HG02981 (cell line): ENCODE measurements at regions not wholly inside any gene's neighbourhood (a gene's known extent, or its start where the extent isn't known, plus 50 kb on each side); places are given as distances from the start of the nearest gene placed in this dataset.

Experiments
- ATAC-seq: cut with Tn5 transposase; IDR thresholded peaks from one replicate; pipeline ENCODE4 v1.9.1; 2021; ENCODE audit warnings: mild to moderate bottlenecking, moderate library complexity; ENCODE audit not compliant: unreplicated experiment

DNA sequence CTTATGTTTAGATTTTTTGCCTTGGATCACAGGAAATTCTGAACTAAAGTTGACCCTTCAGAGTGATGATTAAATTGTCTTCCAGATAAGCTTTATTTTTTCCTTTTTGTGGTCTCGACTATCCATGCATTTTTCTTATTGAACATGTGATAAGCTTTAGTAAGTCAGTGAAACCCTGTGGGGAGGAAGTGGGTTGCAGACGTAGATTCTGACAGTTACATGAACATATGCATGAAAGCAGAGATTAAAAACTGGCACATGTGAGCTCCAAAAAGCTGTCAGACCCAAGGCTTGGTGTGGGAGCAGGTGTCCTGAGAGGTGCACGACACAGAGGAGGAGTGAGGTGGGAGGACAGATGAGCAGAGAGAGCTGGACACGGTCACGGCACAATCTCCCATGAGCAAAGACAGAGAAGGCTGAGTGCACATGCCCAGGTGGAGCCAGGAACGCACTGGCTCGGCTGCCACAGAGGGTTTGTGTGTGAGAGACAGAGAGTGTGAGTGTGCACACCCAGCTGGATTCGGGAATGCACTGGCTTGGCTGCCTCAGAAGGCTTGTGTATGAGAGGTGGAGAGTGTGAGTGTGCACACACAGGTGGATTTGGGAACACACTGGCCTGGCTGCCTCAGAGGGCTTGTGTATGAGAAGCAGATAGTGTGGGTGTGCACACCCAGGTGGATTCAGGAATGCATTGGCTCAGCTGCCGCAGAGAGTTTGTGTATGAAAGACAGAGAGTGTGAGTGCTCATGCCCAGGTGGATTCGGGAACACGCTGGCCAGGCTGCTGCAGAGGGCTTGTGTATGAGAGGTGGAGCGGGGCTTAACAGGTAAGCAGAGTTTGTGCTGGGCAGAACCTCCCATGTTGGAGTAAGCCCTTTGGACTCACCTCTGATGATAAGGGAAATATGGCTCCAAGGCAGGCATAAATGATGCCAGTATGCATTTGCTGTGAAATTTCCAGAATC, 849.1 kb upstream of the SALL3 start:
- ATAC-seq = no peak

GRCh38 chr18:78133729-78134128, 845.9 kb upstream of the SALL3 start:
- no peak for ATAC-seq

- ATAC-seq = no peak
Observed at GRCh38 chr18:78136986-78137385, 842.6 kb upstream of the SALL3 start.

GRCh38 chr18:78138983-78139496, 840.6 kb upstream of the SALL3 start:
- ATAC-seq = no peak

DNA sequence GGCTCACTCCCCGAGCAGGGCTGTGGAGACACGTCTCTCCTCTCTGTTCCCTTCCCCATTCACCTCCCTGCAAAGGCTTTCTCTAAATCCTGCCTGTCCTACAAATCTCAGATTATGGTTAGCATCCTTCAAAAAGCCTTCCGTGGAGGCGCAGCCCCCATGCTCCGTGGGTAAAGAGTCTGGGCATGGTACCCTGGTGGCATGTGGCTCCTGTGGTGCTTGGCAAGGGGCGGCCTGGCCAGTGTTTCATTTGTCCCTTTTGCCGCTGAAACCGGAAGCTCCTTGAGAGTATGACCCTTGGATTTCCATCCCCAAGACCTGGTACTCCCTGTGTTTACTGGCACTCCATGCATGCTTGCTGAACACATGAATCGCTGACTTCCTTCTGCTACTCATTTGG, 839.3 kb upstream of the SALL3 start:
- ATAC-seq = no peak

DNA sequence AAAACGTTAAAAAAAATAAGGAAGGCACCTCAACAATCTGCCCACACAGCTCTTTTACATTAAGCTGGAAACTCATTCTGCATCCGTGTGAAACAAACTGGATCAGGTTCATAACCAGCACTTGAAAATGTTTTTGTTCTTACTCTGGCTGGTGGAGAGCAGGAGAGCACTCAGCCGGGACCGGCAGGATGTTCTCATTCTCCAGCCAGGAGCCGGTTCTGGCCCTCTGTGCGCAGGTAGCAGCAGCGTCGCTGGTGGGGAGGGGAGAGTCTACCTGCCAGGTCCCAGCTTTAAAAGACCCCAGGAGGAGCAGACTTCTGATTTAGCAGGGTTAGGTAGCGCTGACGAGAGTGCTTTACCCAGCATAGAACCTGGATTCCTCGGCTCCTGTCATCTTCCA, 834.9 kb upstream of the SALL3 start:
- no peak for ATAC-seq

GRCh38 chr18:78145096-78145495, 834.5 kb upstream of the SALL3 start:
- no peak for ATAC-seq

DNA sequence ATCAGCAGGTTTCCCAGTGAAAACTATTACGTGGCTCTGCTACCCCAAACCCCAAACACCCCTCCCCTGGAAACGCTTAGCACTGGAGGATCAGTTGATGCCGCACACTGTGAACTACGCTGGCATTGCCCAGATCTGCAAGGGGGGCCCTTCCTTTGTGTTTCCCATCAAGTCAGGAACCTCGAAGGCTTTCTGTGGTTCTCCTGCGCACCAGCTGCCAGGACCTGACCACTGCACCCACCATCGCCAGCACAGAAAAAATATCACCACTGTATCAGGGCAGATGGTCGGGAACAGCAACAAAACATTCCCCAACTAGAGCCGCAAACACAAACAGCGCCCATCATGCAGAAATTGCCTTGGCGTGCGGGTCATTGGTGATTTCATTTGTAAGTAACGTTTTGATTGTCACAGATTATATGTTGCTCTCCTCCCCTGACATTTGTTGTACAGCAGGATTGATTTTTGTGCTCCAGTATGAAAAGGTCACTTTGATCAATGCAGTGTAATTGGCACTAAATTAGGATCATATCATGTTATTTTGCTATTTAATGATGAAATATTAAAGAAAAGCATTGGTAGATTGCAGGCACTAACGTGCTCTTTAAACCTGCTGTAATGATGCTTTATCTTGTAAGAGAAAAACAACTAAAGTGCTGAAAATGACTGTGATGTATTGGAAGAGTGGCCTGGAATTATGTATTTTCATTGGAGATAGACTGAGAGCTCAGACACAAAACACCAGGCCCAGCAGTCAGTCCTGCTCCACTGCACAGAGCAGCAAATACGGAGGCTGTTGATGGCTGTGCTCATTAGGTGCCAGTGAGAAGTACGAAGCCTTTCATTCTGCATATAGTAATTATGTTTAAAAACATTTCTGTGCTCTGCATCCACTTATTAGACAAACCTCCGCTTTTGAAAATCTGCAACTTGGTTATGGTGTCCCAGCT, 833.2 kb upstream of the SALL3 start:
- ATAC-seq = no peak

DNA sequence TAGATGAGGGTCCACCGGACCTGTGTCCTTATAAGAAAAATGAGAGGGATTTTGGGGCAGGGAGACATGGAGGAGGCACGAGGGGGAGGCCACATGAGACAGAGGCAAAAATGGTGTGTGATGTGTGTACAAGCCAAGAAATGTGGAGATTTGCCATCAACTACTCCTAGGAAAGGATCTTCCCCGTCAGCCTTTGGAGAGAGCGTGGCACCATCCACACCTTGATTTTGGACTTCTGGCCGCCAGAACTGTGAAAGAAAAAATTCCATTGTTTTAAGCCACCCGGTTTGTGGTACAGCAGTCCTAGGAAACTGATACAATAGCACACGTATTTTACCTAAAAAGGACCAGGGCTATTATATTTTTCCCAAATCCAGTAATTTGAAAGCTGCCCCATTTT, 829.0 kb upstream of the SALL3 start:
- ATAC-seq = no peak

DNA sequence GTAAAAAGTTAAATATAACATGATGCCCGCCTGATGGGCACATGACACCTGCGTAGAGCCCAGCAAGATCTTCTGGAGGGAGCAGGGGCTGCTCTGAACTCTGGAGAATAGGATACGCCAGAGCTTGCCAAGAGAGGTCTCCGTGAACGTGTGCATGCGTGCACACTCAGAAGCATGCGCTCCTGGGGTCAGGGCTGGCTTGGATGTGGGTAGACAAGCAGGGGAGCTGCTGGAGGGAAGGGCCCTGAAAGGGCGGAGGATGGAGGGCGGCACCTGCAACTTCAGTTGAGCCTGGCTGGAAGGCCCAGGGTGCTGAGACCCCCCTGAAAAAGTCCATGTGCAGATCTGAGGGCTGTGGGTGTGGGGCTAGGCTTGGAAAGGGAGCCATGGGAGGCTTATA, 828.4 kb upstream of the SALL3 start:
- ATAC-seq = no peak

DNA sequence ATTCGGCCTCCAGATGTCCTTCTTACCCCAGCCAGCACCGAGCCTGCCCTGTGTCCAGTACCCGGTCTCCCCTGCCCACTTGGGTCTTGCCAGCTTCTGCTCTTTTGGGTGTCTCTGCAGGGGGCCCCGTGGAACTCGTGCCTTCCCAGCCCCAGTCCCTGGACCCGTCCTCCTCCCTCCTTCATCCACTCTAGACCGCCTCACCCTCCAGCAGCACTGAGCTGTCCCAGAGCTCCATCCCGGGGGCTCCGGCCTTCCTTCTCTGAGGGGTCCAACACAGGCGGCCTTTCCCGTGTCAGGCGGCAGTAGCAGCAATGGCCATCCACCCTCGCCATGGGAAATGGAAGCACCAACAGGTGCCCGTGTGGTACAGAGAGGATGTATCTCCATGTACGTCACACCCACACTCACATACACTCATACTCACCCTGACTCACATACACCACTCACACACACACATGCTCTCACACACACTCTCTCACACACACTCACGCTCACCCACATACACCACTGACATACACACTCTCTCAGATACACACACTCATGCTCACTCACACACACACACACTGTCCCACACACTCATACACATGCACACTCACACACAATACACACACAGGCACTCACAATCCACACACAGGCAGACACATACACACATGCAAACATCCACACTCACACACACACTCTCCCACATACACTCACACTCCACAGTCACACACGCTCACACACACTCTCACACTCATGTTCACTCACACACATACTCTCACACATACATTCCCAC, 827.5 kb upstream of the SALL3 start:
- ATAC-seq = no peak

DNA sequence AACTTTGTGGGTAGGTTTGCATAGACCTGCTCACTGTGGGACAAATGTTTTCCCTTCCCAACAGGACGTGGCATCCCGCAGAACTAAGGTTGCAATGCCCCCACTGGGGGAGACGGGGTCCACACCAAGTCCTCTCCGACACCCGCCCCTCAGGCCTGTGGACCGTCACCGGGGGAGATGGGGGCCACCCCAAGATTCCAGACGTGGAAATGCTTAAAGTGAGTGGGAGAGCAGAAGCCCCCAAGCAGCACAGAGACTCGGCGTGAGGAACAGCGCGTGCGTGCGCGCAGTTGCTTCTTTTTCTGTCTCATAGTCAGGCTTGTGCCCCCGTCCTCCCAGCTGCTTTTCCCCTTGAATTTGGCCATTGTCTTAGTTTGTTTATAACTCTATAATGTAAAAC, 826.3 kb upstream of the SALL3 start:
- no peak for ATAC-seq

DNA sequence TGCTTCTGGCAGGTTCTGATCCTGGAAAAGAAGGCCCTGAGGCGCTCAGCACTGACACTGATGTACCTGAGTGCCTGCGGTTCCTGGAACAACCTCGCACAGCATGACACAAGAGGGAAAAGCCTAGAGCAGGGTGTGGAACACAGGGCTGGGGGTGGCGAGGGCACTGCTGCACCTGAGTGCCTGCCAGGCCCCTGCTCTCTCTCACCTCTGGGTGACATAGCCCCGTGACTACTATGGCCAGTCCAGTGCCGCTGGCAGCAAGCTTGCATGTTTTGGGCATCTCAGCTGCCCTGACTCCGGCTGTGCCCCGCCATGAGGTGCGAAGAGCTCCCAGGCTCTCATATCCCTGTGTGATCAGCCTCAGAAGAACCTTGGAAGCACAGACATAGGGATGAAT, 825.2 kb upstream of the SALL3 start:
- ATAC-seq = no peak

DNA sequence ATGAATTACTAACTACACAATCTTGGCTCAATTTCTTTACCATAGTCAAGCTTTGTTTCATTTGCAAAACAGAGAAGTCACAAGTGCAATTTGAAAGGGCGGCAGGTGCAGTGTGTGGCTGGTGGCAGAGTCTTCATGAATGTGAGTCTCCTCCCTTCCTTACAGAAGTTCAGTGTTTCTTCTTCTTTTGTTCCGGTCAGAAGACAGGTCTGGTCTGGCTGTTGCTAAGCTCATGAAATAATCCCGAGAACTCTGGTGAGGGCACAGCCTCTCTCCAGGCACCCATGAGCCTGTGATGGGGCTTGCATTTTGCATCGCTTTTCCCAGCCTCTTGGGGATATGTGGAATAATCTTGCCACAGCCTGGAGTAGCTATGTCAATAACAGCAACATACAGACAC, 824.8 kb upstream of the SALL3 start:
- ATAC-seq = no peak

DNA sequence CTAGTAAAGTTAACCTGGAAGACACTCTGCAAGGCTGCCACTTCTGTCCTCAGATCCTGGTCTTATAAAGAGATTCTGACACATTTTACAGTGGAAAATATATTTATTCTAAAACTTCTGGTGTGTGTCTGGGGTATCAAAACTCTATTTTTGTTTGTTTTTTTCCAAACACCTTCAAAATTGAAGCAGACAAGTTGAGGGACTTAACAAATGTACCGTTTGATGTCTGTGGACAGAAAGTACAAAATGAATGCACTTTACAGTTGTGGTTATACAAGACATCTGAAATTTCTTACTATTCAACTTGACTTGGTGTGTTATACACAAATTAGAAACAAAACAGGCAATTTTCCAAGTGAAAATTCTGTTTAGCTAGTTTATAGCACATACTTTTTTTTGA, 823.2 kb upstream of the SALL3 start:
- ATAC-seq = no peak

- ATAC-seq = no peak
Observed at GRCh38 chr18:78158943-78159342, 820.7 kb upstream of the SALL3 start.

- ATAC-seq = no peak
Observed at GRCh38 chr18:78159397-78159796, 820.2 kb upstream of the SALL3 start.

GRCh38 chr18:78160961-78161656, 818.5 kb upstream of the SALL3 start:
- ATAC-seq = no peak

DNA sequence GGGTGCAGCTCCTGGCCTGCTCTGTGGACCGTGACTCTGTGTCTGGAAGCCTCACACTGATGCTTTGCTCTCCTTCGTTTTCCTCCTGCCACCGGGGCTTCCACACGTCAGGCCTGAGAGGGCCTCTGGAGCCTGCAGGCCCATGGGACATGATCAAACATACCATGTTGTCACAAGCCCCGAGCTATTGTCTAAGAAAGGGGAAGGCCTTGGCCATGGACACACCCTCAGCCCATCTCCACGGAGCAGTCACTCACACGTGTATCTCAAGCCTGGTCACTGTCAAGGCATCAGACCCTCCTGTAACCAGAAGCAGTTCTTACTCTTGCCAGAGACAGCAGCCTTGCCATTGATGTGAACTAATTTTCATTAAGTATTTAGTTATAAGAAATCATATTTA, 814.1 kb upstream of the SALL3 start:
- ATAC-seq = no peak

GRCh38 chr18:78168526-78168925, 811.1 kb upstream of the SALL3 start:
- no peak for ATAC-seq
